ENCODE measurements at regions not wholly inside any gene's neighbourhood (a gene's known extent, or its start where the extent isn't known, plus 50 kb on each side); places are given as distances from the start of the nearest gene placed in this dataset.
"Not testable (repeated sequence)": the region's sequence is repeated elsewhere in the genome, so short reads cannot be mapped to it uniquely, and the experiment has no call there.

DNA sequence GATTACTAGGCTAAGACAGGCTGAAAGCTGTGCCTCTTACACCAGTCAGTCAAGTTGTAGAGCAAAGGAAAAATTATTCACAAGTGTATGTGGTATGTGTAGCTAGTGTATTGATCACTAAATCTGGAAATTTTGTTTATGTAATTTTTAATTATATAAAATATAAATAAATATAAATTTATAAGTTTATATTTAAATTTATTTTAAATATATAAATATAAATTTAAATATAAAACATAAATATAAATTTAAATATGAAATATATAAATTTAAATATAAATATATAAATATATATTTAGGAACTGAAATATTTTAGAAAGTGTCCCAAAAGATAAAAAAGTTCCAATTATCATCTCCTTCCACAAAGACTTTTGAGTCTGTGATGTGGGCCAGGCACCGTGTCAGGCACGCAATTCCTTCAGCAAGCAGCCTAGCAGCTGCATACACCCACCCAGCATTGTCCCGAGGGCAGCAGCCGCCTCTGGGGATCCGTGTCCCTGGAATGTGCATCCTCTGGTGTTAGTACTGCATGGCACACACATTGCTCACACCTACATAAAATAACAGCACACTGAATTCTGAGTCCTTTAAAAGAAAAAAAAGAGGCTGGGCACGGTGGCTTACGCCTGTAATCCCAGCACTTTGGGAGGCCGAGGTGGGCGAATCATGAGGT is 1098.0 kb downstream of the BRD1 start:
- DNase-seq (ENCODE audit: low read depth), result no peak

DNA sequence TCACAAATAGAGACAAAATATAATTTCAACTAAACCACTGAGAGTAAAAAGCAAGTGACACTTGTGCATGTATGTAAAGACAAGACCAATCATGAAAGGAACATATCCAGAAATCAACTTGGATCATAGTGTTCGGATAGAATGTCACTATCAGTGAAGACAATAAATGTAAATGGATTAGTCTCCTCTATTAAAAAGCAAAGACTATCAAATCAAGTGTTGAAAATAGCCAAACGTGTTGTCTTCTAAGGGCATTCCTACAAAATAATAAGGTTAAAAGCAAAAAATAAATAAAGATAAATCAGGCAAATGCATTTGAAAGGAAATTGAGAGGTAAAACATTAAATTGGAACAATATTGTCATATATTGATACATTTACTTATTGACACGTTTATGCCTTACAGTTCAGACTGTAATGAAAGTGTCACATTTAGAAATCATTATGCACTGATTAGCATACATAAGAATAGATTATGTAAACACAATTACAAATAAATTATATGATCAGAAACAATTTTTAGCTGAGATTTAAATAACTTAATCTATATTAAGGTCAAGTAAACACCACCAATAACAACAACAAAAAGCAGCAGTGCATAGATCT is 1100.1 kb downstream of the BRD1 start:
- DNase-seq (ENCODE audit: low read depth), result no peak

DNA sequence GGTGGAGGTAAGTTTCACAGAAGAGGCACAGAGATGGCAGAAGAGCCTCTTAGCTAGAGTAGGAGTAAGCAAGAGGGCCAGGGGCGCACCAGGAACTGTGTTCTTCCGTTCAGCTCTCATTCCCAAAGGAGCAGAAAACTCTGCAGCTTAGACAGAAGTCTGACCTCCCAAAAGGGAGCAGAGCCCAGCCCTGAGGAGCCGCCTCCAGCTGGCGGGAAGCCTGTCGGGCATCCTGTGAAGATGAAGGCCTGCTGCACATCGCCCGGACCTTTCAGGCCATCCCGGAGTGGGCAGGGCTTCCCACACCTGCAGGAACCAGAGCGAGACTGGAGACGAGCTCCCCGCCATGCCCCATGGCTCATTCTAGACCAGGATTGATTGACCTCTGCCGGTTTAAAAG is 1102.8 kb downstream of the BRD1 start:
- no peak for DNase-seq (ENCODE audit: low read depth)

DNA sequence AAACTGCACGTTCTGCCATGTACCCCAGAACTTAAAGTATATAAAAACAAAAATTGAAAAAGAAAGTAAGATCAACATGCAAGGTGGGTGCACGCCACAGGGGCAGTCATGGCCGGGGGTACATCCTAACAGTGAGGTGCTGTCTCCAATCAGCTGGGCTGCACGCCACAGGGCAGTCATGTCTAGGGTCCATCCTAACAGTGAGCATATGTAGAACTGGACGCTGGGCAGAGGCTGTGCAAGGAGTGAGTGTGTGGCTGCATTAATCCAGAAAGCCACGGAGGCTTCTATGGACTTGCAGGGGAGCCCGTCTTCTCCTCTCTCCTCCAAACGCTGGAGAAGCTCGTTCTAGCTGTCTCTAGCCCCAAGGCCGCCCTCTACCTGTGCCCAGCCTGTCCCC is 1105.0 kb downstream of the BRD1 start:
- DNase-seq (ENCODE audit: low read depth), result no peak

DNA sequence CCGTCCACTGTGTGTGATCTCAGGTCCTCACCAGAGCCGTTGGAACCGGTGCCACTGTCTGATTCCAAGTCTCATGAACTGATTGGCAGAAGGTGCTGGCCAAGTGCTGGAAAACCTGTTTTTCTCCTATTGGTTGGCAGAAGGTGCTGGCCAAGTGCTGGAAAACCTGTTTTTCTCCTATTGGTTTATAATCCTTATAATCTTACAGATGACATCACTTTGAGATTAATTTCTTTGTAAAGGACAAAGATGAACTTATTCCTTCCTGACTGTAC is 1106.3 kb downstream of the BRD1 start:
- DNase-seq (ENCODE audit: low read depth), result no peak

DNA sequence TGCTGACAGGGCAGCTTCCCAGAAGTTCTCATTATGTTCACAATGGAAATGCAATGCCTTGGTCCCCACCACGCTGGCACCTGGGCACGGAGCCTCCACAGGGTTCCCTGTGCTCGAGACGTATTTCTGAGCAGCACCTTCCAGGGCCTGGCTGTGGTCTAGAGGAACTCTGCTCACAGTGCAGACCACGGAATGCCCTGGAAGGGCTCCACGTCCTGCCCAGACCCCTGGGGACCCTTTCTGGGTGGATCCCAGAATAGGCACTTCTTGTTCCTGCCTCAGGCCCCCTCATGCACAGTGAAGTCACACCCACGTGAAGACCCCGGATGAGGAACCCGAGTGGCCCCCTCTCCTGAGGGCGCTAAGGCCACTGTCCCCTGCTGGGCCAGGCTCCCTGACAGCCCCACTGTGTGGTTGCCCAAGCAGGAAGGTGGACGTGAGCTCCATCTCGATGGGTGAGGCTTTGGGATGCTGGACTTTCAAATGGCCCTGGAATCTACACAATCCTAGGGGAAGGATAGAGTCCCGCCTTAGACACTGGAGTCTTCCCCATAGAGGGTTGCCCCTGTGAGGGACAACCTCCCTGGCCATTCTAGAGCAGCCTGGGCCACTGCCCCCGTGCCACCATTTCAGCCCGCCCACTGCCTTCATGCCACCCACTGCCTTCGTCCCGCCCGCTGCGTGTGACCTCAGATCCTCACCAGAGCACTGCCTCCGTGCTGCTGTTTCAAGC is 1106.8 kb downstream of the BRD1 start:
- DNase-seq (ENCODE audit: low read depth), result no peak

DNA sequence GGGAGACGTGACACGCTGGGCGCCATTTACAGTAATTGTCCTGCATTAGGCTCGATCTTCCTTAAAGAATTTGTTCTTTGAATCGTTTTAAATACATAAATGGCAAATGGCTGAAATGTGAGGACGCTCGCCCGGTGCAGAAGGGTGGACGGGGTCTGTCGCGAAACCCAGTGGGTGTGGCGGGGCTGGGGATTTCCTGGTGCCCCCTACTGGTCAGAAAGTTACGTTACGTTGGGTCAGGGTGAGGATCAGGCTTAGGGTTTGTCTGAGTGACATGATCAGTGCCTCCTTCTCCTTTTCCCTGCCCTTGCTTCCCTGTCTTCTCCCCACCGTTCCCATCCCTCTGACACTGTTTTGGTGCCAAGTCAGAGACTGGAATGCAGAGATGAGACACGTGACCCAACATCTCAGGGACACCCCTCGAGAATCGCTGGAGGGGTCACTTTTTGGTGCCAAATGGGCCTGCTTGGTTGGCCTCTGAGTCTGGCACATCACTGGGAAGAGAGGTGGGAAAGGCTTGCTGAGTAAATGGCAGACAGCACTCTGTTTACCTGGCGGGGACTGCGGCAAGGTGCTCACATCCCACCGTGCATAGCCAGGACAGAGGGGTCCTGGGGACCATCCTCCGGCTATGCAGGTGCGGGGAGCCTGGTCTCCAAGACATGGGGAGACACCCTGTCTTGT is 1107.6 kb downstream of the BRD1 start:
- DNase-seq (ENCODE audit: low read depth), result no peak

DNA sequence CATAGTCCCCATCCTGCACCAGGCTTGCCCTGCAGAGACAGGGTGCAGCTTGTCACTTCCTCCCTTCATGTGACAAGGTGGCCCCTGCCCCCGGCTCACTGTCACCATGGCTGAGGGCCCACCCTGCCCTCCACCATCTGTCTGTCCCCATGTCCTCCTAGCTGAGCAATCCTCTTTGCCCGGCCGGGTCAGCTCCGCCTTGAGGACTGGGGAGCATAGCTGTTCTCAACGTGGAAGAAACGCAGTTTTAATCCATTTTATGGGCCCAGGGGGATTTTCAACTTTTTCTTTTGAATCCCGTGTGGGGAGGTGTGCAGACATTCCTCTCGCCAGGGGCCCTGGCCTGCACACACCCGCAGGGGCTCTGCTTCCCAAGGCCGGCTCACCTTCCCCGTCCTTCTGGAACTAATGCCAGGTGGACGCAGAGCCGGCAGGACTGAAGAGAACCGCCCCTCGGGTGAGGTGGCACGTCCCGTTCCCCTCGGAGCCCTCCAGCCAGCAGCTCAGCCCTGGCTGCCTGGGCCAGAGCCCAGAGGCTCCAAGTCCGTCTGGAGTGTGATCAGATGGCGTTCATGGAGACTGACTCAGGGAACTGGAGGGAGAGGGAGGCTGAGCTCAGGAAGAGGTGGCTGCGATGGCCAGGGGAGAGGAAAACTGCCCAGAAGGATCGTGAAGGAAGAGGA is 1108.7 kb downstream of the BRD1 start:
- no peak for DNase-seq (ENCODE audit: low read depth)

DNA sequence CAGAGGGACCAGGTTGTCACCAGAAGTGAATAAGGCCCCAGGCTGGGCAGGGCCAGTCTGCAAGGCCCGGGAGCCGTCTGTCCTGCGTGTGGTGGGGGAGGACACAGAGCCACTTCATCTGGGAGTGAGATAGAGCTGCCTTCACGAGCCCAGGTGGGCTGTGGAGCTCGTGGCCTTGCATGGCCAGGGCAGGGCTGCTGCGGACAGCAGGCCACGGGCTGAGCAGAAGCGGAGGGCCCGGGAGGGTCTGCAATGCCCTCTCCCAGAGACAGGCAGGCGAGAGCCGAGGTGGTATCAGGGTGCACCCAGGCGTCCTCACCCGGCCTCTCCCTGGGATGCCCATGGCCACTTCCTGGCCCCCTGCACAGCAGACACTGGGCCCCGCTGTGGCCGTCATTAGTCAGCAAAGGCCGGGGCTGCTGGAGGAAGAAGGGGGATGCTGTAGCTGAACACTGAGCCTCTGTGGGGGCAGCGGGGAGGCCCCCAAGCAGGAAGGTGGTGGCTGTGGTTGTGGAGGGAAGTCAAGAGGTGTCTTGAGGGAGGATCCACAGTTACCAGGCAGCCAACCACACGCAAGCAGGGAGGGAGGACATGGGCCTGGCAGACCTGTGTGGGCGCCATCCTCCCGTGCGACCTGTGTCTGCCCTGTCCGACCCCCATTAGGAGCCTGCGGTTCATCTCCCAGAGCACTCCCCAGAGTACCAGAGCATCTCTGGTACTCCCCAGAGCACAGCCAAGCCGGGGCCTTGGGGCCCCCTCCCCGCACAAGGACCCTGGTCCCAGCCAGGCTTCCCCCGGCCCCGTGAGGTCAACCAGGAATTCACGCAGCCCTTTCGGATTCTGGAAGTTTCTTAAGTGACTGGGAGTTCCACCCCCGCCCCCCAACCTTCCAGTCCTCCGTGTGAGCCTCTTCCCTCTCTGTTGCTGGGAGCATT is 1109.5 kb downstream of the BRD1 start:
- DNase-seq (ENCODE audit: low read depth), result no peak

DNA sequence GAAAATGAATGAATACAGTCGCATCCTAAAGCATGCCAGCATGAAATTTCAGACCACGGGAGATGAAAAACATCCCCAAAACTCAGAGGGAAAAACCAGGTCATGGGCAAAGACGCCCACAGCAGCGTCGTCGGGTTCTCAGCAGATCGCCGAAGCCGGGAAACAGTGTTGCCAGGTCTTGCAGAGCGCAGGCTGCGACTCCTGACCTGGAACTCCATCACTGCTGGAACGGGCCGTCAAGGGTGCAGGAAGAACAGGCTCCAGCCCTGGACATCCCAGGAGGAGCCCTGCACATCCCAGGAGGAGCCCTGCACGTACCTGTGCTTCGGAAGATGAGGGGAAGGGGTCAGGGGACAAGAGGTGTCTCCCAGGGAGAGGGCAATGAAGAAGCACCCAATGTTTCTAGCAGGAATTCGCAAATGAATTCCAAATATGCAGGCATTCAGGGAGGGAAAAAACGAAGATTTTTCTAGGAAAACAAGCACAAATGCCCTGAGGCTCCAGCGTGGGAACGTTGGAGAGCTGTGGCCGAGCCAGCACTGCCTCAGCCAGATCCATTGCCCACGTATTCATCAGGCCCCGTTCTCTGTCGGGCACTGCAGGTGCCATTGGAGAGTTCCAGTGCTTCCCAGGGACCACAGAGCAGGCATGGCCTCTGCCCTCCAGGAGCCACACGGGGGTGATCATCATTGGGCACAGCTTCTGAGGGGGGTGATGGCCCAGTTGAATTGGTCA is 1110.4 kb downstream of the BRD1 start:
- no peak for DNase-seq (ENCODE audit: low read depth)

DNA sequence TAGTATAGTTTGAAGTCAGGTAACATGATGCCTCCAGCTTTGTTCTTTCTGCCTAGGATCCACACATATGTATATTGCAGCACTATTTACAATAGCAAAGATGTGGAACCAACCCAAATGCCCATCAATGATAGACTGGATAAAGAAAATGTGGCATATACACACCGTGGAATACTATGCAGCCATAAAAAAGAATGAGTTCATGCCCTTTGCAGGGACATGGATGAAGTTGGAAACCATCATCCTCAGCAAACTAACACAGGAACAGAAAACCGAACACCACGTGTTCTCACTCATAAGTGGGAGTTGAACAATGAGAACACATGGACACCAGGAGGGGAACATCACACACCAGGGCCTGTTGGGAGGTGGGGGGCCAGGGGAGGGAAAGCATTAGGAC is 1111.5 kb downstream of the BRD1 start:
- not testable (repeated sequence) for DNase-seq (ENCODE audit: low read depth)

DNA sequence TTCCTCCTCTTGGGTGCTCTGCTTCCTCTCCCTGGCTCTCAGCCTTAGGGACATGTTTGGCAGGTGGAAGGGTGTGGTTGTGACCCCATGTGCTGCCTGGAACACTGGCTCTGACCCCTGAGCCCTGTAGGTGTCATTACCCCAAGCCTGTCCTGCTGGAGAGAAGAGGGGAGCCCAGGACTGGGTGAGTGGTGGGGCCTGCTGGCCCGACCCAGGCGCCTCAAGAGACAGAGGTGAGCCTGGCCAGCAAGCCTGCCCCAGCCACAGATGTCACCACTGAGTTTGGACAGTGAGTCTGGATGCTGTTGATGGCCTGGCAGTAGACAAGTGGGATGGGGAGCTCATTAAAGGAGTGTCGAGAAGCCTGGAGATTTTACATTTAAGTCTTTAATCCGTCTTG is 1112.2 kb downstream of the BRD1 start:
- DNase-seq (ENCODE audit: low read depth), result no peak

DNA sequence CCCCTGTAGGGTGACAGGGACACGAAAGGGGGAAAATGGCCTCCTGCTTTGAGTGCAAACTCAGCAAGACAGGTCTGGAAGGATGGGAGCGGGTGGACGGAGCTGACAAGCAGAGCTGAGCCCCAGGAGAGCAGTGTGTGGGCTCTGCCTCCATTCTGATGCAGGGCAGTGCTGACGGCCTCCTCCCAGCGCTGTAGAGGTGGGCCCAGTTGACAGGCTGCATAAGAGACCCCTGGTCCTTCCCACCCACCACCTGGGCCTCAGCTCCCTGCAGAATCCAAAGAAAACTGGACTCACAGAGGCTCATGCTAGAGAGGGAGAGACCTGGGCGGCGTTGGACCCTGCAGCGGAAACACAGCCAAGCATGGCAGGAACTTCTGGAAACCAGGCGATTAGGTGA is 1113.4 kb downstream of the BRD1 start:
- DNase-seq (ENCODE audit: low read depth), result no peak

DNA sequence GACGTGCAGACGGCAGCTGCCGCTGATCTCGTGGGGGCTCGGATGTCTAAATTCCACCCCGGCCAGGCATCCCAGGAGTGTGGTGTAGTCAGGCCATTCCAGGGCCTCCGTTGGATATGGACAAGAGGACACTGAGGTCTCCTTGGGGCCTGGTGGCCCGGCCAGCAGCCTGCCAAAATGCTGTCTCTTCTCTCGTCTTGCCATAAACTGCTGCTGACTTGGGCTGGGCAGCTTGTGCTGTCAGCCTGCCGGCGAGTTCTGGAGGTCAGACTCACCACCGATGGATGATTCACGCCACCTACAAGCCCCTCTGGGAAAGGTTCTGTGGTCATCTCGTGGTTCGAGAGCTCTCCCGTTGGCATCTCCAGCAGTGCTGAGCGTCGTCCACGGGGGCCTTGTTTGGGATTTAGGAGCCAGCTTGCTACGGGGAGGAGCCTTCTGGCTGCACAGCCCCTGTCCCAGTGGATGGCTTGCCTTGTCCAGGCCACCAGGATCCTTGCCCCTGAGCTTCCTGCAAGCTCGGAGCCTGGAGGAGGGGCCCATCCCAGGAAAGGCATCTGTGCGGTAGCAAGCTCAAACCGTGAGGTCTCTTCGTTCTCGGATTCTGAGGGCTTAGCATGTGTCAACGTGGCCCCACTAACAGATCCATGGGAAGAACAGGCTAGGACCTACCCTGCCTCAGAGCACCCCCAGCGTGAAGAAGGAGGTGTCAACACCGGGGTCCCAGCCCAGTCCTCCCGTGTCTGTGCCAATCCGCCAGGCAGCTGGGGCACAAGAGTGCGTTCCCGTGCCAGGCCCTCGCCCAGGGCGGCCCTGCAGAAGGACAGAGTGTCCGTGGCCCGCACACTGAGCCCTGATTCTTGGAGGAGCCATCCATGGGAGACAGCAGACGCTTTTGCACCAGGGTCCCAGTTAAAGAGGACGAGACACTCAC is 1114.1 kb downstream of the BRD1 start:
- no peak for DNase-seq (ENCODE audit: low read depth)

DNA sequence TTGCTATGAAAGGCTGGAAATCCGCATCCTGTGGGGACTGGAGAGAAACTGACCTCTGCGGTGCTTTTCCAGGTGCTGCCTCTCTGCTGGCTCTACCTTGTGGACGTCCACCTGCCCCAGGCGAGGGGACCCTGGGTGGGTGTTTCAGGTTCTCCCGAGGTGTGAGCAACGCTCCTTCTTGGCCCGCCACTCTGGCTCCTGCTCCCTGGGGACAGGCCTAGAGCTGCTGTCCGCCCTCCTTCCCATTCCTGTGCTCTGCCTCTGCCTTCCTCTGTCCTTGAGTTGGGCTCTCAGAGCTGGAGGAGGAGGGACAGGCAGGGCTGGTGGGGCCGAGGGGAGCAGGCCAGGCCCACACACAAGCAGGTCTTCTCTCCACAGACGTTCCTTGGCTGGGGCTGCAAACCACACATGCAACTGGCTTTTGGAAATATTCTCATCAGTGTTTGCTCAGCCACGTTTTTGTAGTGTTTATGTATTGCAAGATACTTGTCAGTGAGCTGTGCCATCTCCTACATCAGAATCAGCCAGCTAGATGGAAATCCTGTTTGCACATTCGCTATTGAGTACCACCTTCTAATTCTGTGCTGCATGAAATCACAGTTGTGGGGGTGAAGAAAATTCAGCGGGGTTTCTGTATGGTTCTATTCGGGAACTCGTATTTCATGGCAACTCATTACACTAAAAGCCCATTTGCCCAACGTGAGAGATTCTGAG is 1115.0 kb downstream of the BRD1 start:
- DNase-seq (ENCODE audit: low read depth), result no peak

DNA sequence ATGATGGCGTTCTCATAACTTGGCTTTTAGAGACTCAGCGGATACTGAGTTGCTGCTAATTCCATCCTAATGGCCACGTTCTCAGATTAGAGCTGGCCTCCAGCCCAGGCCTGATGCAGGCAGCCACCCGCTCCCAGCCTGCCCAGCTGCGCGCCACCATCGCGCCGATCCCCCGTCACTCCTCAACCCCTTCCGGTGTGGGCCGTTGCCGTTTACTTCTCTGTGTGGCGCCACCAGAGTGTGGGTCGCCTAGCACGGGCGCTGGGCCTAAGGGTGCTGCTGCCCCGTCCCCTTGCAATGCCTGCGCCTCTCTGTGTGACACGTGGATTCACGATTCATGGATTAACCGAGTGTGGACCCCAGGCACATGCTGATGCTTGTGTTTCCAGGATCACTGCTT is 1116.0 kb downstream of the BRD1 start:
- DNase-seq (ENCODE audit: low read depth), result no peak

DNA sequence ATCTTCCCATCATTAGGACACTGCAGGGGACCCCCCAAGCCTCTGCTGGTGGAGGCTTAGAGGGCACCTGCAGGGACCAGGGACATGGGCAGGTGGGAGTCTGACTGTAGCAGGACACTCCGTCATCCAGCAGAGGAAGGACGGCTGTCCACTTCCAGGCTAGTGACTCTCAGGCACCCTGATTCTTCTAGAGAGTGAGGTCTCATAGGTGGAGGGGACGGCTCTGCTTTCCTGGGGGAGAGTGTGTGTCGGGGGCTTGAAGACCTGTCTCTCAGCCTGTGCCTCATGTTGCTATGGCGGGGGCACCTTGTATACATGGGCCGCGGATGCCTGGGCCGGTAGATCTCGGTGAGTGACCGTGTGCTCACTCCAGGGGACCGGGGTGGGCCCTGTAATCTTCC is 1116.6 kb downstream of the BRD1 start:
- DNase-seq (ENCODE audit: low read depth), result no peak

DNA sequence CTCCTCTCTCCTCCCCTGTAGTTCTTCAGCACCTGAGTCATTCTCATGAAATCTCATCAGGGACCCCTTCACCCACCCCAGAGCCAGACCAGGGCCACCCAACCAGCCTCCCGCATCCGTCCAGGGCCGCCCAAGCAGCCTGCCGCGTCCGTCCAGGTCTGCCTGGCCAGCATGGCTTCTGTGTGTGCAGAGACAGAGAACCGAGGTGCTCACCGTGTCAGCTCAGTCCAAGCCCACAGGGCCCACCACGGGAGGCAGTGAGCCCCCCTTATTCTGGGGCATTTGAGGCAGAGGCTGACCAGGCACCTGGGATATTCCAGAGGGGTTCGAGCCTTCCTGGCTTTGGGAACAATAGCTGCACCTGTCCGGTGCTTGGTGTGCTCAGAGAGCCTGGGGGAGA is 1117.3 kb downstream of the BRD1 start:
- DNase-seq (ENCODE audit: low read depth), result no peak

DNA sequence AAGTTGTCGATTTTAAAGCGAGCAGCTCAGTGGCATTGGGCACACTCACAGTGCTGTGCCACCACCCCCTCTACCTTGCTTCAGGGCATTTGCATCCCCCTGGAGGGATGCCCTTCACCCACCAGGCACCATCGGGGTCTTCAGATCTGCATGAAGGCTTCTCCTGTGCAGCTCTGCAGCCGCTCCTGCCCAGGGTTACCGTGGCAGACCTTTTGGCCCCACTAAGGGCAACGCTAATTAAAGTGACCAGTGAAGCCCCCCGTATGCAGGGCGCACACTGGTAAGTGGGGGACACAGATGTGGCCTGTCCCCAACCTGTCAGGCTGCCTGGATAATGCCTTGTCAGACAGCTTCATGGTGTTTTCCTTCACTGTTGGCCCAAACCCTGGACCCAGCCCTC is 1117.7 kb downstream of the BRD1 start:
- no peak for DNase-seq (ENCODE audit: low read depth)

Data from HS-5 (cell line).